Loucy (cell line): ENCODE measurements at regions not wholly inside any gene's neighbourhood (a gene's known extent, or its start where the extent isn't known, plus 50 kb on each side); places are given as distances from the start of the nearest gene placed in this dataset.

Experiments used
- H2AFZ ChIP-seq: fragments of 200-600 bp; sonication (generic); 2 replicates; pipeline ENCODE4 v1.6.0; 2016; ENCODE audit warnings: antibody characterized with exemption, mild to moderate bottlenecking, low read length, moderate library complexity
- H3F3A ChIP-seq: fragments of 200-600 bp; 2 replicates; pipeline ENCODE4 v1.6.0; 2016; ENCODE audit warnings: antibody characterized with exemption, low read depth, mild to moderate bottlenecking
- H3K27me3 ChIP-seq: fragments of 200-600 bp; sonication (generic); 2 replicates; pipeline ENCODE4 v1.6.1; 2014; ENCODE audit warnings: low read length, mild to moderate bottlenecking; ENCODE audit not compliant: insufficient read depth, poor library complexity, severe bottlenecking
- H3K36me3 ChIP-seq: fragments of 200-600 bp; sonication (generic); 2 replicates; pipeline ENCODE4 v1.6.1; 2016; ENCODE audit warnings: low read length; ENCODE audit not compliant: insufficient read depth
- H3K4me1 ChIP-seq: fragments of 200-600 bp; sonication (generic); 2 replicates; pipeline ENCODE4 v1.5.1; 2014; ENCODE audit warnings: low read length, mild to moderate bottlenecking; ENCODE audit not compliant: insufficient read depth, poor library complexity, severe bottlenecking
- H3K4me2 ChIP-seq: fragments of 200-600 bp; sonication (generic); 2 replicates; pipeline ENCODE4 v1.6.0; 2014; ENCODE audit warnings: antibody characterized with exemption, low read length, low read depth, mild to moderate bottlenecking; ENCODE audit not compliant: poor library complexity, severe bottlenecking
- H3K4me3 ChIP-seq: fragments of 200-600 bp; sonication (generic); 2 replicates; pipeline ENCODE4 v1.5.1; 2014; ENCODE audit warnings: low read length, mild to moderate bottlenecking, mixed read lengths; ENCODE audit not compliant: poor library complexity, severe bottlenecking
- H3K79me2 ChIP-seq: fragments of 200-600 bp; sonication (generic); 2 replicates; pipeline ENCODE4 v1.6.1; 2014; ENCODE audit warnings: low read length; ENCODE audit not compliant: insufficient read depth
- H3K9ac ChIP-seq: fragments of 200-600 bp; sonication (generic); 2 replicates; pipeline ENCODE4 v1.6.0; 2014; ENCODE audit warnings: mild to moderate bottlenecking, low read depth, low read length, moderate library complexity; ENCODE audit not compliant: poor library complexity, severe bottlenecking
- H3K9me2 ChIP-seq: fragments of 200-600 bp; sonication (generic); replicated peaks from 2 replicates; pipeline ENCODE4 v1.6.1; 2016; ENCODE audit warnings: low read depth, low read length, mixed read lengths
- H3K9me3 ChIP-seq: fragments of 200-600 bp; sonication (generic); 2 replicates; pipeline ENCODE4 v1.6.1; 2014; ENCODE audit warnings: mild to moderate bottlenecking, antibody characterized with exemption, low read length, low read depth; ENCODE audit not compliant: insufficient read depth
- H4K20me1 ChIP-seq: fragments of 200-600 bp; sonication (generic); 2 replicates; pipeline ENCODE4 v1.6.0; 2014; ENCODE audit warnings: antibody characterized with exemption, low read length, mild to moderate bottlenecking; ENCODE audit not compliant: insufficient read depth, poor library complexity, severe bottlenecking
- CTCF ChIP-seq: fragments of 200-600 bp; sonication (generic); conservative IDR thresholded peaks from 2 replicates; pipeline ENCODE4 v1.5.1; 2014; ENCODE audit warnings: mild to moderate bottlenecking, antibody characterized with exemption, low read length
- EZH2phosphoT487 ChIP-seq: fragments of 200-600 bp; IDR thresholded peaks from 2 replicates; pipeline ENCODE4 v1.6.1; 2018; ENCODE audit warnings: antibody characterized with exemption, mild to moderate bottlenecking, moderate library complexity, borderline replicate concordance

GRCh38 chr2:18161681-18162080 is 283.2 kb downstream of the KCNS3 start:
- Histone ChIP-seq H3K27me3 (no peaks in the 10 kb centered on the region), H3K36me3 (no peaks in the 10 kb centered on the region), H3K4me3 (no peak overlapping the region), H3K9me2 (no peaks in the 10 kb centered on the region), H3K79me2 (no peaks in the 10 kb centered on the region), H3K4me1 (no peaks in the 10 kb centered on the region), H3K9ac (no peak overlapping the region), H3K4me2 (no peak overlapping the region), H3K9me3 (no peaks in the 10 kb centered on the region), H3F3A (no peaks in the 10 kb centered on the region), H4K20me1 (no peaks in the 10 kb centered on the region), H2AFZ (no peak overlapping the region)
- TF ChIP-seq CTCF = no peak
- TF ChIP-seq EZH2phosphoT487 = no peak

- no peaks in the 10 kb centered on the region for H3K4me1 ChIP-seq
- TF ChIP-seq EZH2phosphoT487 (no peak), CTCF (no peak)
- H3F3A ChIP-seq = no peaks in the 10 kb centered on the region
- H3K9me2 ChIP-seq = no peaks in the 10 kb centered on the region
- no peak overlapping the region for H3K4me2 ChIP-seq
- no peaks in the 10 kb centered on the region for H3K27me3 ChIP-seq
- no peak overlapping the region for H3K4me3 ChIP-seq
- no peaks in the 10 kb centered on the region for H3K36me3 ChIP-seq
- no peaks in the 10 kb centered on the region for H4K20me1 ChIP-seq
- no peaks in the 10 kb centered on the region for H3K79me2 ChIP-seq
- no peak overlapping the region for H2AFZ ChIP-seq
- no peaks in the 10 kb centered on the region for H3K9me3 ChIP-seq
- no peak overlapping the region for H3K9ac ChIP-seq
Measured at GRCh38 chr2:18159896-18160295, 281.4 kb downstream of the KCNS3 start.

GRCh38 chr2:18156421-18156820 is 278.0 kb downstream of the KCNS3 start:
- Histone ChIP-seq H3K79me2 (no peaks in the 10 kb centered on the region), H3K4me1 (no peaks in the 10 kb centered on the region), H3F3A (no peaks in the 10 kb centered on the region), H3K27me3 (no peaks in the 10 kb centered on the region), H3K9ac (no peak overlapping the region), H3K36me3 (no peaks in the 10 kb centered on the region), H4K20me1 (no peaks in the 10 kb centered on the region), H3K9me3 (no peaks in the 10 kb centered on the region), H3K9me2 (no peaks in the 10 kb centered on the region), H3K4me2 (no peak overlapping the region), H3K4me3 (no peak overlapping the region), H2AFZ (no peak overlapping the region)
- no peak for TF ChIP-seq CTCF
- TF ChIP-seq EZH2phosphoT487 = no peak
